C4-2B (cell line): ENCODE measurements at regions not wholly inside any gene's neighbourhood (a gene's known extent, or its start where the extent isn't known, plus 50 kb on each side); places are given as distances from the start of the nearest gene placed in this dataset.

Experiments used
- H3K27ac ChIP-seq: fragments of 450-650 bp; 2 replicates; pipeline ENCODE4 v1.5.1; 2017
- ZFX ChIP-seq: fragments of 450-650 bp; IDR thresholded peaks from 2 replicates; pipeline ENCODE4 v1.6.1; 2017
- TF ChIP-seq, protein P1 (sequence below): fragments of 450-650 bp; conservative IDR thresholded peaks from 2 replicates; pipeline ENCODE4 v1.5.1; 2017; ENCODE audit warnings: mild to moderate bottlenecking

DNA sequence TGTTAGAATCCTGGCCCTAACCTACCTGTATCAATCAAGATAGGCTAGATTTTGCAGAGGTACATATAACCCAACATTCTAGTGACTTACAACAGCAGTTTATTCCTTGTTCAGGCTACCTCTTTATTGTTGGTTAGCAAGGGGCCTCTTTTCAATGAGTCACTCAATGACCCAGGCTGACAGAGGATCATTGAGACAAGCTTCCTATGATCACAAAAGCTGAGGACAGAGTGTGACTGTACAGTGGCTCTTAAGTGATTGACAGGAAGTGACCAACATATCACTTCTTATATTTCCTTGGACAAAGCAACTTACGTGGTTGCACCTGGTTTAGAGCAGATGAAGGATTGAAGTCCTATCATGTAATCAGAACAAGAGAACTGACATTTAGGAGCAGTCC is 740.9 kb downstream of the FRK start:
- H3K27ac ChIP-seq, result no peak overlapping the region
- no peak for TF ChIP-seq ZFX
- TF ChIP-seq, protein P1, sequence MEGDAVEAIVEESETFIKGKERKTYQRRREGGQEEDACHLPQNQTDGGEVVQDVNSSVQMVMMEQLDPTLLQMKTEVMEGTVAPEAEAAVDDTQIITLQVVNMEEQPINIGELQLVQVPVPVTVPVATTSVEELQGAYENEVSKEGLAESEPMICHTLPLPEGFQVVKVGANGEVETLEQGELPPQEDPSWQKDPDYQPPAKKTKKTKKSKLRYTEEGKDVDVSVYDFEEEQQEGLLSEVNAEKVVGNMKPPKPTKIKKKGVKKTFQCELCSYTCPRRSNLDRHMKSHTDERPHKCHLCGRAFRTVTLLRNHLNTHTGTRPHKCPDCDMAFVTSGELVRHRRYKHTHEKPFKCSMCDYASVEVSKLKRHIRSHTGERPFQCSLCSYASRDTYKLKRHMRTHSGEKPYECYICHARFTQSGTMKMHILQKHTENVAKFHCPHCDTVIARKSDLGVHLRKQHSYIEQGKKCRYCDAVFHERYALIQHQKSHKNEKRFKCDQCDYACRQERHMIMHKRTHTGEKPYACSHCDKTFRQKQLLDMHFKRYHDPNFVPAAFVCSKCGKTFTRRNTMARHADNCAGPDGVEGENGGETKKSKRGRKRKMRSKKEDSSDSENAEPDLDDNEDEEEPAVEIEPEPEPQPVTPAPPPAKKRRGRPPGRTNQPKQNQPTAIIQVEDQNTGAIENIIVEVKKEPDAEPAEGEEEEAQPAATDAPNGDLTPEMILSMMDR, result no peak

DNA sequence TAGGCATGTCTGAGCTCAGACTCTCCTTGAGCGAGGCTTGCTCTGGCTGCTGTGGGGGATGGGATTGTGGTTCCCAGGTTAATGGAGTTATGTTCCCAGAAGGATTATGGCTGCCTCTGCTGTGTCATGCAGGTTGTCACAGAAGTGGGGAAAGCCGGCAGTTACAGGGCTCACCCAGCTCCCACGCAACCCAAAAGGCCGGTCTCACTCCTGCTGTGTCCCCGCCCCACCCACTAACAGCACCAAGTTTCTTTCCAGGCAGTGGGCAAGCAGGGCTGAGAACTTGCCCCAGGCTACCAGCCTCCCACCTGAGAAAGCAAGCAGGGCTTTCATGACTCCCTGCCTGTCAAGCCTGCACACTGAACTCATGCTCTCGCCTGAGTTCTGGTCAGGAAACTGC is 750.5 kb downstream of the FRK start:
- no peak for TF ChIP-seq ZFX
- TF ChIP-seq, protein P1, result no peak
- H3K27ac ChIP-seq, result no peak overlapping the region

DNA sequence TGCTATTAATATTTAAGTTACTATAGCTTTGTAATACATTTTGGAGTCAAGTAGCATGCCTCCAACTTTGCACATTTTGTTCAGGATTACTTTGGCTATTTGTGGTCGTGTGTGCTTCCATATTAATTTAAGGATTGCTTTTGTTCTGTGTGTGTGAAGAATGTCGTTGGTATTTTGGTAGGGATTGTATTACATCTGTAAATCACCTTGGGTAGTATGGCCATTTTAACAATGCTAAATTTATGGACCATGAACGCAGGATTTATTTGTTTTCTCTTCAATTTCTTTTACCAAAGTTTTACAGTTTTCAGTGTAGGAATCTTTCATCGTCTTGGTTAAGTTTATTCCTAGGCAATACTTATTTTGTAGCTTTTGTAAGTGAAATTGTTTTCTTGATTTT is 758.0 kb downstream of the FRK start:
- TF ChIP-seq, protein P1, result no peak
- TF ChIP-seq ZFX, result no peak
- H3K27ac ChIP-seq, result no peak overlapping the region

DNA sequence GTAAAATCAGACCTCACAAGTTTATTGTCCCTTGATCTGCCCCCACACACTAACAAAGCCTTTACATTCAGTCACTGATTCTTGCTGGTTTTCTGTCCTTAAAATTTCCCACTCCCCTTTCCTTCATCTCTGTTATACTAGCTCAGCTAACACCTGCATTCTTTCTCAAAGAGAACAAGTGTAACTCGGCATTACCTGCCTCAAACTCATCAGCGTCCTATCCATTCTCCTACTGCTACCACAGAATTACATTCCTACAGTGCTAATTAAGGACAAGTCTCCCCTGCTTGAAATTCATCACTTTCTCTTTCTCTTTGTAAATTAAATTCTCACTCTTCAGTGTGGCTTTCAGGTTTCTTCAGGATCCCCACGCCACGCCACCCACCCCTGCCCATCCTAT is 773.2 kb downstream of the FRK start:
- no peak overlapping the region for H3K27ac ChIP-seq
- TF ChIP-seq, protein P1, result no peak
- no peak for TF ChIP-seq ZFX

DNA sequence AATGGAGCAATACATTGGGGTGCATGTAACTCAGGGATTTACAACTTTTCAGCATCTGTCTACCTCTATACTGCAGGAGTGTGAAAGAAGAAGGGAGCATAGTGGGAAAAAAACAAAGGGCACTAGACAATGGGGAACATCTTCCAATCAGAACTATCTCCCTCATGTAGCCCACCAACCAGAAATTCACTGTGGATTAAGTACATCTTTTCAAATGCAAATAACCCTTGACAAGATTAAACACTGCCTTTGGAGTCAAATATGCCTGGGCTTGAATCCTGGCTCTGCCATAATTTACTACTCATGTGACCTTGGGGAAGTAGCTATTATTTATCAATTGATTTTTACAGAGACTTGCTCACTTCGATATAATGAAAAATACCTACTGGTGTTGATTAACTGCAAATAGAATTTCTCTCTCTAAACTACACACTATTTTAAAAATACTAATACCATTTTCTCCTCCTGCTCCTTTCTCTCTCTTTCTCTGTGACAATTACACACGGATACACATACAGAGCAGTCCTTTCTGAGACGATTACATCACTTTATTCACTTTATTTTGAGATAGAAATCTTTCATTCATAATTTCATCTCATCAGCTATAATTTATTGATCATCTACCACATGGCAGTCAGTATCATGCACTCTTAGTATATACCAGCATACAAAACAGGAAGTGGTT is 783.7 kb downstream of the FRK start:
- no peak for TF ChIP-seq ZFX
- TF ChIP-seq, protein P1, result no peak
- H3K27ac ChIP-seq, result no peak overlapping the region

DNA sequence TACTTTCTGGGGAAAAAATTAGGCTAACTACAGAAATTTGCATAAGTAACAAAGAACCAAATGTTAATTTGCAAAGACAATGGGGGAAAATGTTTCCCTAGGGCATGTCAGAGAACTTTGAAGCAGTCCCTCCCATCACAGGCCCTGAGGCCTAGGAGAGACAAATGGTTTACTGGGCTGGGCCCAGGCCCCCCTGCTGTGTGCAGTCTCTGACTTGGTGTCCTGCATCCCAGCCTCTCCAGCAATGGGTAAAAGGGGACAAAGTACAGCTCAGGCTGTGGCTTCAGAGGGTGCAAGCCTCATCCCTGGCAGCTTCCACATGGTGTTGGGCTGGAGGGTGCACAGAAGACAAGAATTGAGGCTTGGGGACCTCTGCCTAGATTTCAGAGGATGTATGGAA is 788.4 kb downstream of the FRK start:
- no peak overlapping the region for H3K27ac ChIP-seq
- TF ChIP-seq, protein P1, result no peak
- TF ChIP-seq ZFX, result no peak

DNA sequence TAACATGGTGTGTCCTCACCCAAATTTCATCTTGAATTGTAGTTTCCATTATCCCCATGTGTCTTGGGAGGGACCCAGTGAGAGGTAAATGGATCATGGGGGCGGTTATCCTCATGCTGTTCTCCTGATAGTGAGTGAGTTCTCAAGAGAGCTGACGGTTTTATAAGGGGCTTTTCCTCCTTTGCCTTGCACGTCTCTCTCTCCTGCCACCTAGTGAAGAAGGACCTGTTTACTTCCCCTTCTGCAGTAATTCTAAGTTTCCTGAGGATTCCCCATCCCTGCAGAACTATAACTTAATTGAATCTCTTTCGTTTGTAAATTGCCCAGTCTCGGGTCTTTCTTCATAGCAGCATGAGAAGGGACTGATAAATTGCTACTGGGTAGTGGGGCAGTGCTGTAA is 789.3 kb downstream of the FRK start:
- TF ChIP-seq ZFX, result no peak
- TF ChIP-seq, protein P1, result peak; percentile 27

More for the DNA sequence above, 789.3 kb downstream of the FRK start:
- H3K27ac ChIP-seq, result no peak overlapping the region
